ENCODE measurements at regions not wholly inside any gene's neighbourhood (a gene's known extent, or its start where the extent isn't known, plus 50 kb on each side); places are given as distances from the start of the nearest gene placed in this dataset.

- Histone ChIP-seq H3K4me3 (ENCODE audit: low read depth in 1 of 2, low read length in 2 of 2) (no peak overlapping the region), H3K36me3 (ENCODE audit: control insufficient read depth in 1 of 2, insufficient read depth in 2 of 2, low read length in 2 of 2) (no peaks in the 10 kb centered on the region), H3K4me1 (ENCODE audit: control insufficient read depth in 1 of 2, insufficient read depth in 2 of 2, low read length in 2 of 2) (no peaks in the 10 kb centered on the region), H3K27me3 (ENCODE audit: low read depth, low read length) (no peaks in the 10 kb centered on the region), H3K9me3 (ENCODE audit: control insufficient read depth in 1 of 2, low read length in 2 of 2) (no peaks in the 10 kb centered on the region), H3K27ac (ENCODE audit: low read length) (no peak overlapping the region)
Observed at GRCh38 chr13:104773775-104774174, 1707.6 kb upstream of the SLC10A2 start.

GRCh38 chr13:104769545-104769944 lies 1703.3 kb upstream of the SLC10A2 start:
- H3K4me3 ChIP-seq (ENCODE audit: low read depth in 1 of 2, low read length in 2 of 2) = no peak overlapping the region
- no peaks in the 10 kb centered on the region for H3K27me3 ChIP-seq (ENCODE audit: low read depth, low read length)
- no peak overlapping the region for H3K27ac ChIP-seq (ENCODE audit: low read length)
- H3K4me1 ChIP-seq (ENCODE audit: control insufficient read depth in 1 of 2, insufficient read depth in 2 of 2, low read length in 2 of 2) = no peaks in the 10 kb centered on the region
- no peaks in the 10 kb centered on the region for H3K36me3 ChIP-seq (ENCODE audit: control insufficient read depth in 1 of 2, insufficient read depth in 2 of 2, low read length in 2 of 2)
- H3K9me3 ChIP-seq (ENCODE audit: control insufficient read depth in 1 of 2, low read length in 2 of 2) = no peaks in the 10 kb centered on the region

GRCh38 chr13:104766319-104766718 lies 1700.1 kb upstream of the SLC10A2 start:
- no peaks in the 10 kb centered on the region for H3K4me1 ChIP-seq (ENCODE audit: control insufficient read depth in 1 of 2, insufficient read depth in 2 of 2, low read length in 2 of 2)
- no peaks in the 10 kb centered on the region for H3K9me3 ChIP-seq (ENCODE audit: control insufficient read depth in 1 of 2, low read length in 2 of 2)
- H3K4me3 ChIP-seq (ENCODE audit: low read depth in 1 of 2, low read length in 2 of 2) = no peak overlapping the region
- H3K36me3 ChIP-seq (ENCODE audit: control insufficient read depth in 1 of 2, insufficient read depth in 2 of 2, low read length in 2 of 2) = no peaks in the 10 kb centered on the region
- H3K27me3 ChIP-seq (ENCODE audit: low read depth, low read length) = no peaks in the 10 kb centered on the region
- H3K27ac ChIP-seq (ENCODE audit: low read length) = no peak overlapping the region

GRCh38 chr13:104764600-104764999 lies 1698.4 kb upstream of the SLC10A2 start:
- no peaks in the 10 kb centered on the region for H3K9me3 ChIP-seq (ENCODE audit: control insufficient read depth in 1 of 2, low read length in 2 of 2)
- H3K4me1 ChIP-seq (ENCODE audit: control insufficient read depth in 1 of 2, insufficient read depth in 2 of 2, low read length in 2 of 2) = no peaks in the 10 kb centered on the region

GRCh38 chr13:104759069-104759468 lies 1692.9 kb upstream of the SLC10A2 start:
- no peak overlapping the region for H3K4me3 ChIP-seq (ENCODE audit: low read depth in 1 of 2, low read length in 2 of 2)
- no peaks in the 10 kb centered on the region for H3K27me3 ChIP-seq (ENCODE audit: low read depth, low read length)
- no peak overlapping the region for H3K27ac ChIP-seq (ENCODE audit: low read length)
- H3K4me1 ChIP-seq (ENCODE audit: control insufficient read depth in 1 of 2, insufficient read depth in 2 of 2, low read length in 2 of 2) = no peaks in the 10 kb centered on the region
- H3K9me3 ChIP-seq (ENCODE audit: control insufficient read depth in 1 of 2, low read length in 2 of 2) = no peaks in the 10 kb centered on the region
- H3K36me3 ChIP-seq (ENCODE audit: control insufficient read depth in 1 of 2, insufficient read depth in 2 of 2, low read length in 2 of 2) = no peaks in the 10 kb centered on the region

More at GRCh38 chr13:104764600-104764999, 1698.4 kb upstream of the SLC10A2 start:
- no peaks in the 10 kb centered on the region for H3K27me3 ChIP-seq (ENCODE audit: low read depth, low read length)
- no peaks in the 10 kb centered on the region for H3K36me3 ChIP-seq (ENCODE audit: control insufficient read depth in 1 of 2, insufficient read depth in 2 of 2, low read length in 2 of 2)
- no peak overlapping the region for H3K27ac ChIP-seq (ENCODE audit: low read length)
- H3K4me3 ChIP-seq (ENCODE audit: low read depth in 1 of 2, low read length in 2 of 2) = no peak overlapping the region

GRCh38 chr13:104757712-104758111 lies 1691.5 kb upstream of the SLC10A2 start:
- H3K27me3 ChIP-seq (ENCODE audit: low read depth, low read length) = no peaks in the 10 kb centered on the region
- H3K4me1 ChIP-seq (ENCODE audit: control insufficient read depth in 1 of 2, insufficient read depth in 2 of 2, low read length in 2 of 2) = no peaks in the 10 kb centered on the region
- no peak overlapping the region for H3K27ac ChIP-seq (ENCODE audit: low read length)
- no peaks in the 10 kb centered on the region for H3K9me3 ChIP-seq (ENCODE audit: control insufficient read depth in 1 of 2, low read length in 2 of 2)
- no peaks in the 10 kb centered on the region for H3K36me3 ChIP-seq (ENCODE audit: control insufficient read depth in 1 of 2, insufficient read depth in 2 of 2, low read length in 2 of 2)
- no peak overlapping the region for H3K4me3 ChIP-seq (ENCODE audit: low read depth in 1 of 2, low read length in 2 of 2)

- H3K27ac ChIP-seq (ENCODE audit: low read length) = no peak overlapping the region
- no peaks in the 10 kb centered on the region for H3K36me3 ChIP-seq (ENCODE audit: control insufficient read depth in 1 of 2, insufficient read depth in 2 of 2, low read length in 2 of 2)
- H3K9me3 ChIP-seq (ENCODE audit: control insufficient read depth in 1 of 2, low read length in 2 of 2) = no peaks in the 10 kb centered on the region
- H3K27me3 ChIP-seq (ENCODE audit: low read depth, low read length) = no peaks in the 10 kb centered on the region
- no peaks in the 10 kb centered on the region for H3K4me1 ChIP-seq (ENCODE audit: control insufficient read depth in 1 of 2, insufficient read depth in 2 of 2, low read length in 2 of 2)
- H3K4me3 ChIP-seq (ENCODE audit: low read depth in 1 of 2, low read length in 2 of 2) = no peak overlapping the region
Observed at GRCh38 chr13:104750377-104750776, 1684.2 kb upstream of the SLC10A2 start.

- Histone ChIP-seq H3K4me1 (ENCODE audit: control insufficient read depth in 1 of 2, insufficient read depth in 2 of 2, low read length in 2 of 2) (no peaks in the 10 kb centered on the region), H3K36me3 (ENCODE audit: control insufficient read depth in 1 of 2, insufficient read depth in 2 of 2, low read length in 2 of 2) (no peaks in the 10 kb centered on the region), H3K4me3 (ENCODE audit: low read depth in 1 of 2, low read length in 2 of 2) (no peak overlapping the region), H3K27me3 (ENCODE audit: low read depth, low read length) (no peaks in the 10 kb centered on the region), H3K9me3 (ENCODE audit: control insufficient read depth in 1 of 2, low read length in 2 of 2) (no peaks in the 10 kb centered on the region), H3K27ac (ENCODE audit: low read length) (no peak overlapping the region)
Observed at GRCh38 chr13:104740641-104741222, 1674.5 kb upstream of the SLC10A2 start.

GRCh38 chr13:104737713-104738112 lies 1671.5 kb upstream of the SLC10A2 start:
- Histone ChIP-seq H3K4me1 (ENCODE audit: control insufficient read depth in 1 of 2, insufficient read depth in 2 of 2, low read length in 2 of 2) (no peaks in the 10 kb centered on the region), H3K9me3 (ENCODE audit: control insufficient read depth in 1 of 2, low read length in 2 of 2) (no peaks in the 10 kb centered on the region), H3K36me3 (ENCODE audit: control insufficient read depth in 1 of 2, insufficient read depth in 2 of 2, low read length in 2 of 2) (no peaks in the 10 kb centered on the region), H3K4me3 (ENCODE audit: low read depth in 1 of 2, low read length in 2 of 2) (no peak overlapping the region), H3K27ac (ENCODE audit: low read length) (no peak overlapping the region), H3K27me3 (ENCODE audit: low read depth, low read length) (no peaks in the 10 kb centered on the region)

- Histone ChIP-seq H3K4me1 (ENCODE audit: control insufficient read depth in 1 of 2, insufficient read depth in 2 of 2, low read length in 2 of 2) (no peaks in the 10 kb centered on the region), H3K9me3 (ENCODE audit: control insufficient read depth in 1 of 2, low read length in 2 of 2) (no peaks in the 10 kb centered on the region), H3K27me3 (ENCODE audit: low read depth, low read length) (no peaks in the 10 kb centered on the region), H3K27ac (ENCODE audit: low read length) (no peak overlapping the region), H3K4me3 (ENCODE audit: low read depth in 1 of 2, low read length in 2 of 2) (no peak overlapping the region), H3K36me3 (ENCODE audit: control insufficient read depth in 1 of 2, insufficient read depth in 2 of 2, low read length in 2 of 2) (no peaks in the 10 kb centered on the region)
Observed at GRCh38 chr13:104733427-104733826, 1667.2 kb upstream of the SLC10A2 start.

- no peaks in the 10 kb centered on the region for H3K27me3 ChIP-seq (ENCODE audit: low read depth, low read length)
- no peak overlapping the region for H3K4me3 ChIP-seq (ENCODE audit: low read depth in 1 of 2, low read length in 2 of 2)
- no peaks in the 10 kb centered on the region for H3K4me1 ChIP-seq (ENCODE audit: control insufficient read depth in 1 of 2, insufficient read depth in 2 of 2, low read length in 2 of 2)
- H3K36me3 ChIP-seq (ENCODE audit: control insufficient read depth in 1 of 2, insufficient read depth in 2 of 2, low read length in 2 of 2) = no peaks in the 10 kb centered on the region
- H3K27ac ChIP-seq (ENCODE audit: low read length) = no peak overlapping the region
- H3K9me3 ChIP-seq (ENCODE audit: control insufficient read depth in 1 of 2, low read length in 2 of 2) = no peaks in the 10 kb centered on the region
Observed at GRCh38 chr13:104715111-104715510, 1648.9 kb upstream of the SLC10A2 start.

- no peaks in the 10 kb centered on the region for H3K4me1 ChIP-seq (ENCODE audit: control insufficient read depth in 1 of 2, insufficient read depth in 2 of 2, low read length in 2 of 2)
- H3K36me3 ChIP-seq (ENCODE audit: control insufficient read depth in 1 of 2, insufficient read depth in 2 of 2, low read length in 2 of 2) = no peaks in the 10 kb centered on the region
- no peak overlapping the region for H3K27ac ChIP-seq (ENCODE audit: low read length)
- no peaks in the 10 kb centered on the region for H3K27me3 ChIP-seq (ENCODE audit: low read depth, low read length)
- H3K4me3 ChIP-seq (ENCODE audit: low read depth in 1 of 2, low read length in 2 of 2) = no peak overlapping the region
- no peaks in the 10 kb centered on the region for H3K9me3 ChIP-seq (ENCODE audit: control insufficient read depth in 1 of 2, low read length in 2 of 2)
Observed at GRCh38 chr13:104705031-104705750, 1639.0 kb upstream of the SLC10A2 start.
